CD14-positive monocyte (primary cell): ENCODE measurements at regions not wholly inside any gene's neighbourhood (a gene's known extent, or its start where the extent isn't known, plus 50 kb on each side); places are given as distances from the start of the nearest gene placed in this dataset.

Experiments used
- DNase-seq, 3 donors: peaks; one replicate each; pipeline ENCODE4 v3.0.0-alpha.2; 2011 to 2022
- H2AFZ ChIP-seq: 2 replicates; pipeline ENCODE4 v1.6.0; 2012; ENCODE audit warnings: mild to moderate bottlenecking, low read depth, low read length, inconsistent platforms; ENCODE audit not compliant: insufficient read depth, poor library complexity, severe bottlenecking
- H3K27ac ChIP-seq, 2 donors: 1 replicate in 1 of 2; 2 replicates in 1 of 2; pipeline ENCODE4 v1.5.1; 2012 to 2013; ENCODE audit warnings: low read length in 2 of 2, control low read depth in 1 of 2, inconsistent platforms in 1 of 2, low read depth in 1 of 2, mild to moderate bottlenecking in 1 of 2
- H3K27me3 ChIP-seq, 2 donors: one replicate each; pipeline versions ENCODE4 v1.6.0 to v1.6.1; 2011 to 2013; ENCODE audit warnings: low read length in 2 of 2; ENCODE audit not compliant: control insufficient read depth in 2 of 2, insufficient read depth in 2 of 2
- H3K36me3 ChIP-seq, 2 donors: replicated peaks in 1 of 2; 1 replicate in 1 of 2; 2 replicates in 1 of 2; pipeline versions ENCODE4 v1.5.1 to v1.6.1; 2012 to 2013; ENCODE audit warnings: low read length in 2 of 2, control low read depth in 1 of 2, inconsistent platforms in 1 of 2, mild to moderate bottlenecking in 1 of 2; ENCODE audit not compliant: insufficient read depth in 2 of 2, control insufficient read depth in 1 of 2
- H3K4me1 ChIP-seq, 2 donors: 1 replicate in 1 of 2; 2 replicates in 1 of 2; pipeline versions ENCODE4 v1.5.1 to v1.6.1; 2012 to 2013; ENCODE audit warnings: low read length in 2 of 2, control low read depth in 1 of 2, inconsistent platforms in 1 of 2, mild to moderate bottlenecking in 1 of 2, moderate library complexity in 1 of 2; ENCODE audit not compliant: insufficient read depth in 2 of 2, control insufficient read depth in 1 of 2
- H3K4me2 ChIP-seq: replicated peaks from 2 replicates; pipeline ENCODE3; 2012; ENCODE audit warnings: low read length, moderate library complexity, mild to moderate bottlenecking; ENCODE audit not compliant: poor library complexity, severe bottlenecking; ENCODE audit errors: extremely low read depth
- H3K4me3 ChIP-seq, 3 experiments: fragments of 200-600 bp in 1 of 3; sonication (generic) in 1 of 3; replicated peaks in 1 of 3; 1 replicate in 2 of 3; 2 replicates in 1 of 3; pipeline ENCODE4 v1.5.1; 2011 to 2013; ENCODE audit warnings: low read length in 3 of 3, mild to moderate bottlenecking in 3 of 3, control low read depth in 2 of 3, low read depth in 2 of 3, inconsistent platforms in 1 of 3, moderate library complexity in 1 of 3
- H3K79me2 ChIP-seq: 2 replicates; pipeline ENCODE4 v1.6.0; 2012; ENCODE audit warnings: mild to moderate bottlenecking, control low read depth, inconsistent platforms, low read length, moderate library complexity; ENCODE audit not compliant: insufficient read depth
- H3K9ac ChIP-seq: 2 replicates; pipeline ENCODE4 v1.6.0; 2017; ENCODE audit warnings: low read length, mild to moderate bottlenecking; ENCODE audit not compliant: insufficient read depth, poor library complexity, severe bottlenecking
- H3K9me3 ChIP-seq, 2 donors: replicated peaks in 1 of 2; 1 replicate in 1 of 2; 2 replicates in 1 of 2; pipeline versions ENCODE4 v1.5.1 to v1.6.1; 2012 to 2013; ENCODE audit warnings: low read length in 2 of 2, control low read depth in 1 of 2; ENCODE audit not compliant: control insufficient read depth in 1 of 2, insufficient read depth in 1 of 2
- H4K20me1 ChIP-seq: 2 replicates; pipeline ENCODE4 v1.6.0; 2012; ENCODE audit warnings: mild to moderate bottlenecking, low read length, control low read depth, moderate library complexity; ENCODE audit not compliant: insufficient read depth
- H3K27ac Mint-ChIP-seq, 7 donors: one replicate each; pipeline ENCODE4 v1.8.0; 2020; ENCODE audit warnings: mild to moderate bottlenecking in 7 of 7, mixed read lengths in 7 of 7, moderate library complexity in 6 of 7, inconsistent platforms in 2 of 7
- H3K27me3 Mint-ChIP-seq, 3 donors: one replicate each; pipeline ENCODE4 v1.8.0; 2021 to 2022; ENCODE audit warnings: low read depth in 3 of 3, mild to moderate bottlenecking in 3 of 3, mixed read lengths in 3 of 3, moderate library complexity in 3 of 3, inconsistent platforms in 1 of 3
- H3K36me3 Mint-ChIP-seq, 2 donors: one replicate each; pipeline ENCODE4 v1.8.0; 2020; ENCODE audit warnings: mixed read lengths in 2 of 2, inconsistent platforms in 1 of 2, mild to moderate bottlenecking in 1 of 2
- H3K4me1 Mint-ChIP-seq: one replicate; pipeline ENCODE4 v1.8.0; 2020; ENCODE audit warnings: mild to moderate bottlenecking, mixed read lengths
- H3K4me3 Mint-ChIP-seq, 2 donors: one replicate each; pipeline ENCODE4 v1.8.0; 2020; ENCODE audit warnings: mild to moderate bottlenecking in 2 of 2, mixed read lengths in 2 of 2, moderate library complexity in 1 of 2
- H3K9me3 Mint-ChIP-seq, 7 donors: one replicate each; pipeline ENCODE4 v1.8.0; 2020 to 2022; ENCODE audit warnings: mixed read lengths in 7 of 7, mild to moderate bottlenecking in 6 of 7, moderate library complexity in 6 of 7, inconsistent platforms in 2 of 7
- CTCF ChIP-seq: fragments of 200-600 bp; IDR thresholded peaks from one replicate; pipeline ENCODE4 v1.8.0; 2022; ENCODE audit warnings: antibody characterized with exemption, mild to moderate bottlenecking
- WGBS: methylation state at CpG from one replicate; pipeline ENCODE4 v1.1.5; 2013; ENCODE audit warnings: missing lambda C conversion rate; ENCODE audit not compliant: insufficient coverage; 5-methylcytosine and 5-hydroxymethylcytosine counted together
- intact Hi-C, 2 donors: fragments of 100-400 bp; cut with micrococcal nuclease; formaldehyde crosslinking; loops; one replicate each; pipeline versions ENCODE4 v1.15.0 to v1.15.1; 2023

- Histone ChIP-seq H3K27ac (no peak overlapping the region), H3K4me2 (no peak overlapping the region), H3K36me3 (no peaks in the 10 kb centered on the region), H4K20me1 (no peaks in the 10 kb centered on the region), H3K9me3 (peaks cover 0 to 3% of the 10 kb centered on the region in 2 donors), H3K4me3 (no peak overlapping the region), H3K9ac (no peak overlapping the region), H3K27me3 (no peaks in the 10 kb centered on the region), H3K4me1 (no peaks in the 10 kb centered on the region), H2AFZ (no peak overlapping the region), H3K79me2 (no peaks in the 10 kb centered on the region)
- no CpG with 5 or more reads among the region's 2 CpGs for WGBS
- no peak overlapping the region for H3K27ac Mint-ChIP-seq
- intact Hi-C loops = no loop called here
- TF ChIP-seq CTCF = no peak
- no peak for DNase-seq
- peaks cover 0 to 8% (median 5%) of the 10 kb centered on the region in 7 donors for H3K9me3 Mint-ChIP-seq
- no peaks in the 10 kb centered on the region for H3K36me3 Mint-ChIP-seq
- no peaks in the 10 kb centered on the region for H3K4me1 Mint-ChIP-seq
- no peak overlapping the region for H3K4me3 Mint-ChIP-seq
- peaks cover 0 to 6% (median 2%) of the 10 kb centered on the region in 3 donors for H3K27me3 Mint-ChIP-seq
Measured at GRCh38 chr6:99186417-99186816, 163.1 kb downstream of the FAXC start.

GRCh38 chr6:99185525-99185924 lies 163.9 kb downstream of the FAXC start:
- DNase-seq = no peak
- Mint-ChIP-seq H3K27me3 (peaks cover 0 to 6% (median 2%) of the 10 kb centered on the region in 3 donors), H3K9me3 (peaks cover 0 to 12% (median 6%) of the 10 kb centered on the region in 7 donors), H3K27ac (no peak overlapping the region), H3K36me3 (no peaks in the 10 kb centered on the region), H3K4me1 (no peaks in the 10 kb centered on the region), H3K4me3 (no peak overlapping the region)
- Histone ChIP-seq H4K20me1 (no peaks in the 10 kb centered on the region), H3K36me3 (no peaks in the 10 kb centered on the region), H3K27ac (no peak overlapping the region), H3K4me2 (no peak overlapping the region), H3K9ac (no peak overlapping the region), H3K79me2 (no peaks in the 10 kb centered on the region), H3K4me3 (no peak overlapping the region), H3K9me3 (peaks cover 0 to 3% of the 10 kb centered on the region in 2 donors), H3K27me3 (no peaks in the 10 kb centered on the region), H2AFZ (no peak overlapping the region), H3K4me1 (no peaks in the 10 kb centered on the region)
- no peak for TF ChIP-seq CTCF
- 88% methylated on average over 3 of the region's 5 CpGs for WGBS
- intact Hi-C loops = no loop called here
